Adrenal gland (tissue), 9 donors: ENCODE measurements at regions not wholly inside any gene's neighbourhood (a gene's known extent, or its start where the extent isn't known, plus 50 kb on each side); places are given as distances from the start of the nearest gene placed in this dataset.
A peak's percentile ranks its signal among the peaks of the same experiment; 100 is the strongest.

Source experiments
- DNase-seq, 7 donors: peaks; one replicate each; pipeline ENCODE4 v3.0.0-alpha.2; 2019 to 2020
- H3K27ac ChIP-seq, 5 donors: fragments of 200-600 bp; sonication (generic) in 4 of 5; 1 replicate in 3 of 5; 2 replicates in 2 of 5; pipeline versions ENCODE4 v1.5.1 to v1.8.0; 2016 to 2020; ENCODE audit warnings: mild to moderate bottlenecking in 1 of 5
- H3K27me3 ChIP-seq: fragments of 200-600 bp; 2 replicates; pipeline ENCODE4 v1.8.0; 2021
- H3K36me3 ChIP-seq, 2 donors: fragments of 200-600 bp; replicated peaks in 1 of 2; 1 replicate in 1 of 2; 2 replicates in 1 of 2; pipeline versions ENCODE4 v1.5.1 to v1.8.0; 2018 to 2022
- H3K4me1 ChIP-seq, 2 donors: fragments of 200-600 bp; replicated peaks in 1 of 2; 1 replicate in 1 of 2; 2 replicates in 1 of 2; pipeline versions ENCODE4 v1.5.1 to v1.8.0; 2018 to 2021
- H3K4me3 ChIP-seq, 4 donors: fragments of 200-600 bp; sonication (generic) in 3 of 4; one replicate each; pipeline ENCODE4 v1.5.1; 2016 to 2018
- H3K9me3 ChIP-seq, 3 donors: fragments of 200-600 bp; sonication (generic) in 1 of 3; replicated peaks in 1 of 3; 1 replicate in 2 of 3; 2 replicates in 1 of 3; pipeline versions ENCODE4 v1.5.1 to v1.8.0; 2016 to 2021
- CTCF ChIP-seq, 6 experiments: fragments of 450-650 bp in 4 of 6; fragments of 200-600 bp in 2 of 6; sonication (generic) in 1 of 6; IDR thresholded peaks; 1 replicate in 5 of 6; 2 replicates in 1 of 6; pipeline versions ENCODE4 v1.5.1 to v1.8.0; 2016 to 2021; ENCODE audit warnings: antibody characterized with exemption in 6 of 6, mild to moderate bottlenecking in 2 of 6, moderate library complexity in 1 of 6
- POLR2A ChIP-seq, 2 donors: fragments of 450-650 bp; IDR thresholded peaks; one replicate each; pipeline ENCODE4 v1.6.1; 2017; ENCODE audit warnings: antibody characterized with exemption in 2 of 2, mild to moderate bottlenecking in 2 of 2, moderate library complexity in 1 of 2
- WGBS, 4 donors: extraction: QIAGEN DNeasy Blood & Tissue Kit in 2 of 4; methylation state at CpG; one replicate each; pipeline versions ENCODE4 v1.1.5 to v1.1.7; 2013 to 2017; 5-methylcytosine and 5-hydroxymethylcytosine counted together
- intact Hi-C, 2 donors: fragments of 100-400 bp; cut with DNase I; formaldehyde crosslinking; loops; one replicate each; pipeline versions ENCODE4 v1.14.1 to v1.15.0; 2022 to 2023
- donor health status: healthy with polysubstance abuse.
- donor health status: Bipolar disorder and iron deficiency.
- donor health status: DM: yes; HTN: yes; CAD: no.
- donor health status: DM: no; HTN: no; CAD: no.
- donor health status: DM: no; HTN: no; CAD: no.

- Histone ChIP-seq H3K4me1 (no peaks in the 10 kb centered on the region), H3K27ac (no peak overlapping the region), H3K27me3 (no peaks in the 10 kb centered on the region), H3K36me3 (no peaks in the 10 kb centered on the region), H3K4me3 (no peak overlapping the region), H3K9me3 (no peaks in the 10 kb centered on the region)
- DNase-seq, result no peak
- intact Hi-C loops, result no loop called here
- no peak for TF ChIP-seq POLR2A (IDR thresholded peaks at IDR 0.05)
- TF ChIP-seq CTCF (IDR thresholded peaks at IDR 0.05), result no peak
- WGBS, 4 donors, result 74 to 86% (median 79%) methylated on average over 4 of the region's 4 CpGs
These were observed 116.7 kb upstream of the HAPLN1 start for GRCh38 chr5:83837265-83837907.

GRCh38 chr5:83834306-83834705 lies 113.7 kb upstream of the HAPLN1 start:
- Histone ChIP-seq H3K4me1 (no peaks in the 10 kb centered on the region), H3K27ac (no peak overlapping the region), H3K9me3 (no peaks in the 10 kb centered on the region), H3K36me3 (no peaks in the 10 kb centered on the region), H3K4me3 (no peak overlapping the region), H3K27me3 (no peaks in the 10 kb centered on the region)
- intact Hi-C loops, result no loop called here
- TF ChIP-seq CTCF (IDR thresholded peaks at IDR 0.05), result no peak
- TF ChIP-seq POLR2A (IDR thresholded peaks at IDR 0.05), result no peak
- DNase-seq, result no peak
- WGBS, 4 donors, result 81 to 87% (median 82%) methylated on average over 5 of the region's 5 CpGs

DNA sequence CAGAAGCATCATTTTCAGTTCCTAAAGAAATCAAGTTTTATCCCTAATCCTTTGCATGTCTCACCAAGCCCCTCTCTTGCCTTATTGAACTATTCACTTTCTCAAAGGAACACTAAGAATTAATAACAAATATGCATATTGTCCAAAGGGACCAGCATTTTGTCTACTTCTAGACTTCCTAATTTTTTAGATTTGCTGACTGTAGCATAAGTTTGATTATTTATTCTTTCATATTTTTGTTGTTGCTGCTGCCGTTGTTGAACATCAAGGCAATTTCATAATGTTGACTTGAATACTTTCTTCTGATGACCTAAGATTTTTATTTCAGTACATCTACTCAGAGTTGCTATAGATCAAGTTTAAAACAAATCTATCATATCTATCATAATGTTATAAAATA lies 111.2 kb upstream of the HAPLN1 start:
- 71 to 87% (median 80%) methylated on average over 1 of the region's 1 CpG for WGBS, 4 donors
- Histone ChIP-seq H3K9me3 (peaks cover 0 to 6% (median 0%) of the 10 kb centered on the region in 3 donors), H3K27me3 (no peaks in the 10 kb centered on the region), H3K4me3 (no peak overlapping the region), H3K27ac (no peak overlapping the region), H3K4me1 (no peaks in the 10 kb centered on the region), H3K36me3 (no peaks in the 10 kb centered on the region)
- intact Hi-C loops, result no loop called here
- no peak for TF ChIP-seq CTCF (IDR thresholded peaks at IDR 0.05)
- no peak for DNase-seq

- intact Hi-C loops, result no loop called here
- WGBS, 4 donors, result 27 to 39% (median 32%) methylated on average over 1 of the region's 1 CpG
- peak in 4 of 7 donors; percentile 25 to 59 (median 34) for DNase-seq
These were observed 106.5 kb upstream of the HAPLN1 start for GRCh38 chr5:83827111-83827557.

More at GRCh38 chr5:83827111-83827557, 106.5 kb upstream of the HAPLN1 start:
- Histone ChIP-seq H3K9me3 (peaks cover 0 to 6% (median 0%) of the 10 kb centered on the region in 3 donors), H3K4me3 (no peak overlapping the region), H3K36me3 (no peaks in the 10 kb centered on the region), H3K4me1 (no peaks in the 10 kb centered on the region), H3K27me3 (no peaks in the 10 kb centered on the region), H3K27ac (no peak overlapping the region)
- no peak for TF ChIP-seq CTCF (IDR thresholded peaks at IDR 0.05)
- TF ChIP-seq POLR2A (IDR thresholded peaks at IDR 0.05), result no peak
